ENCODE measurements at regions not wholly inside any gene's neighbourhood (a gene's known extent, or its start where the extent isn't known, plus 50 kb on each side); places are given as distances from the start of the nearest gene placed in this dataset.
"Not testable (repeated sequence)": the region's sequence is repeated elsewhere in the genome, so short reads cannot be mapped to it uniquely, and the experiment has no call there.

- peak; percentile 59 for DNase-seq
These were observed 141.5 kb downstream of the GABRG2 start for GRCh38 chr5:162209005-162209605.

GRCh38 chr5:162214551-162214950 lies 147.0 kb downstream of the GABRG2 start:
- no peak for DNase-seq

- DNase-seq, result no peak
These were observed 149.5 kb downstream of the GABRG2 start for GRCh38 chr5:162217037-162217436.

- DNase-seq, result peak; percentile 5
These were observed 154.3 kb downstream of the GABRG2 start for GRCh38 chr5:162221910-162222309.

GRCh38 chr5:162227075-162227474 lies 159.5 kb downstream of the GABRG2 start:
- DNase-seq, result no peak

- peak; percentile 46 for DNase-seq
These were observed 162.8 kb downstream of the GABRG2 start for GRCh38 chr5:162230348-162230747.

- no peak for DNase-seq
These were observed 163.9 kb downstream of the GABRG2 start for GRCh38 chr5:162231522-162231921.

GRCh38 chr5:162240734-162241133 lies 173.2 kb downstream of the GABRG2 start:
- no peak for DNase-seq

- DNase-seq, result no peak
These were observed 174.8 kb downstream of the GABRG2 start for GRCh38 chr5:162242416-162242815.

- no peak for DNase-seq
These were observed 176.1 kb downstream of the GABRG2 start for GRCh38 chr5:162243651-162244050.

- DNase-seq, result no peak
These were observed 180.6 kb downstream of the GABRG2 start for GRCh38 chr5:162248107-162248713.

- DNase-seq, result no peak
These were observed 189.1 kb downstream of the GABRG2 start for GRCh38 chr5:162256711-162257110.

- no peak for DNase-seq
These were observed 201.3 kb downstream of the GABRG2 start for GRCh38 chr5:162268694-162269481.

GRCh38 chr5:162272417-162272816 lies 204.8 kb downstream of the GABRG2 start:
- no peak for DNase-seq

GRCh38 chr5:162274679-162275078 lies 207.1 kb downstream of the GABRG2 start:
- no peak for DNase-seq

GRCh38 chr5:162275387-162275786 lies 207.8 kb downstream of the GABRG2 start:
- not testable (repeated sequence) for DNase-seq

- DNase-seq, result no peak
These were observed 214.6 kb downstream of the GABRG2 start for GRCh38 chr5:162282191-162282590.

- no peak for DNase-seq
These were observed 216.0 kb downstream of the GABRG2 start for GRCh38 chr5:162283609-162284008.

GRCh38 chr5:162288647-162289296 lies 221.2 kb downstream of the GABRG2 start:
- DNase-seq, result no peak

- no peak for DNase-seq
These were observed 221.9 kb downstream of the GABRG2 start for GRCh38 chr5:162289489-162289888.

GRCh38 chr5:162299793-162300192 lies 232.2 kb downstream of the GABRG2 start:
- no peak for DNase-seq

GRCh38 chr5:162301356-162301755 lies 233.8 kb downstream of the GABRG2 start:
- no peak for DNase-seq

- DNase-seq, result peak; percentile 73
These were observed 255.9 kb downstream of the GABRG2 start for GRCh38 chr5:162323466-162323865.
